SU-DHL-6 (cell line): ENCODE measurements at regions not wholly inside any gene's neighbourhood (a gene's known extent, or its start where the extent isn't known, plus 50 kb on each side); places are given as distances from the start of the nearest gene placed in this dataset.

ENCODE experiments used
- H2AFZ ChIP-seq: fragments of 200-600 bp; sonication (generic); 2 replicates; pipeline ENCODE4 v1.6.1; 2014; ENCODE audit warnings: low read depth, mild to moderate bottlenecking, moderate library complexity, mixed read lengths, antibody characterized with exemption, low read length; ENCODE audit not compliant: severe bottlenecking
- H3F3A ChIP-seq: fragments of 200-600 bp; shearing (Covaris generic); 2 replicates; pipeline ENCODE4 v1.6.0; 2016; ENCODE audit warnings: antibody characterized with exemption, mild to moderate bottlenecking; ENCODE audit not compliant: insufficient read depth
- H3K27ac ChIP-seq: fragments of 200-600 bp; sonication (generic); 2 replicates; pipeline ENCODE4 v1.5.1; 2016; ENCODE audit warnings: low read depth, mild to moderate bottlenecking, low read length, moderate library complexity, mixed read lengths
- H3K27me3 ChIP-seq: fragments of 200-600 bp; sonication (generic), shearing (Covaris generic); 2 replicates; pipeline ENCODE4 v1.6.0; 2014; ENCODE audit warnings: mild to moderate bottlenecking, low read length
- H3K36me3 ChIP-seq: fragments of 200-600 bp; sonication (generic); 2 replicates; pipeline ENCODE4 v1.6.1; 2014; ENCODE audit warnings: mild to moderate bottlenecking, low read length, mixed read lengths
- H3K4me2 ChIP-seq: fragments of 300-600, 200-600 bp; shearing (Covaris generic), sonication (generic); 2 replicates; pipeline ENCODE4 v1.6.0; 2014; ENCODE audit warnings: low read length, low read depth, mild to moderate bottlenecking; ENCODE audit not compliant: poor library complexity, severe bottlenecking
- H3K4me3 ChIP-seq: fragments of 200-600 bp; sonication (generic); 2 replicates; pipeline ENCODE4 v1.5.1; 2014; ENCODE audit warnings: antibody characterized with exemption, low read length, mild to moderate bottlenecking, mixed read lengths; ENCODE audit not compliant: insufficient read depth, poor library complexity, severe bottlenecking
- H3K79me2 ChIP-seq: fragments of 200-600 bp; sonication (generic); 2 replicates; pipeline ENCODE4 v1.6.1; 2014; ENCODE audit warnings: mild to moderate bottlenecking, low read length, moderate library complexity; ENCODE audit not compliant: insufficient read depth
- H3K9ac ChIP-seq: fragments of 200-600 bp; sonication (generic); 2 replicates; pipeline ENCODE4 v1.7.0; 2014; ENCODE audit warnings: mild to moderate bottlenecking, low read length
- H3K9me2 ChIP-seq: fragments of 200-600 bp; sonication (generic); replicated peaks from 2 replicates; pipeline ENCODE4 v1.6.1; 2014; ENCODE audit warnings: low read length; ENCODE audit not compliant: insufficient read depth
- H3K9me3 ChIP-seq: fragments of 200-600 bp; sonication (generic); 2 replicates; pipeline ENCODE4 v1.6.1; 2014; ENCODE audit warnings: low read length, mixed read lengths; ENCODE audit not compliant: insufficient read depth
- H4K20me1 ChIP-seq: fragments of 200-600 bp; sonication (generic); 2 replicates; pipeline ENCODE4 v1.6.1; 2014; ENCODE audit warnings: low read depth, mild to moderate bottlenecking, antibody characterized with exemption, low read length, moderate library complexity, mixed read lengths
- CTCF ChIP-seq: fragments of 200-600 bp; sonication (generic); IDR thresholded peaks from one replicate; pipeline ENCODE4 v1.5.1; 2017; ENCODE audit warnings: antibody characterized with exemption, mild to moderate bottlenecking, low read length, moderate library complexity; ENCODE audit not compliant: insufficient read depth, poor library complexity, severe bottlenecking
- EZH2phosphoT487 ChIP-seq: fragments of 200-600 bp; sonication (generic), shearing (Covaris generic); conservative IDR thresholded peaks from 2 replicates; pipeline ENCODE4 v1.6.1; 2018; ENCODE audit warnings: mild to moderate bottlenecking, antibody characterized with exemption, low read length, moderate library complexity, mixed read lengths

GRCh38 chr1:188050250-188050649, 1221.5 kb downstream of the PLA2G4A start:
- no peak overlapping the region for H3K4me2 ChIP-seq
- no peaks in the 10 kb centered on the region for H3K36me3 ChIP-seq
- no peaks in the 10 kb centered on the region for H3F3A ChIP-seq
- no peak overlapping the region for H3K4me3 ChIP-seq
- H3K27me3 ChIP-seq: no peaks in the 10 kb centered on the region
- no peak overlapping the region for H2AFZ ChIP-seq
- H3K27ac ChIP-seq: no peak overlapping the region
- H4K20me1 ChIP-seq: no peaks in the 10 kb centered on the region
- no peaks in the 10 kb centered on the region for H3K9me3 ChIP-seq
- H3K79me2 ChIP-seq: no peaks in the 10 kb centered on the region
- H3K9ac ChIP-seq: no peak overlapping the region
- no peaks in the 10 kb centered on the region for H3K9me2 ChIP-seq
- no peak for TF ChIP-seq EZH2phosphoT487
- no peak for TF ChIP-seq CTCF

- H3K9me3 ChIP-seq: no peaks in the 10 kb centered on the region; the same call in 1 of the 2 replicates
- H3K4me3 ChIP-seq: no peak overlapping the region
- no peaks in the 10 kb centered on the region for H3F3A ChIP-seq
- H3K4me2 ChIP-seq: no peak overlapping the region
- H3K9me2 ChIP-seq: no peaks in the 10 kb centered on the region
- TF ChIP-seq CTCF (no peak), EZH2phosphoT487 (no peak)
- no peak overlapping the region for H2AFZ ChIP-seq
- no peaks in the 10 kb centered on the region for H4K20me1 ChIP-seq
- H3K79me2 ChIP-seq: no peaks in the 10 kb centered on the region
- H3K9ac ChIP-seq: no peak overlapping the region
- H3K36me3 ChIP-seq: no peaks in the 10 kb centered on the region
- H3K27ac ChIP-seq: no peak overlapping the region
- H3K27me3 ChIP-seq: no peaks in the 10 kb centered on the region
Observed at GRCh38 chr1:188056011-188056410, 1227.3 kb downstream of the PLA2G4A start.

- H2AFZ ChIP-seq: no peak overlapping the region
- H3K9ac ChIP-seq: no peak overlapping the region
- TF ChIP-seq EZH2phosphoT487: no peak
- no peak for TF ChIP-seq CTCF
- H3K27me3 ChIP-seq: no peaks in the 10 kb centered on the region
- no peaks in the 10 kb centered on the region for H3F3A ChIP-seq
- no peaks in the 10 kb centered on the region for H3K79me2 ChIP-seq
- H3K9me3 ChIP-seq: no peaks in the 10 kb centered on the region; the same call in 1 of the 2 replicates
- no peak overlapping the region for H3K4me2 ChIP-seq
- H3K36me3 ChIP-seq: no peaks in the 10 kb centered on the region
- H3K9me2 ChIP-seq: no peaks in the 10 kb centered on the region
- H3K4me3 ChIP-seq: no peak overlapping the region
- H4K20me1 ChIP-seq: no peaks in the 10 kb centered on the region
- H3K27ac ChIP-seq: no peak overlapping the region
Observed at GRCh38 chr1:188058801-188059200, 1230.1 kb downstream of the PLA2G4A start.
